HK-2 (cell line): ENCODE measurements at regions not wholly inside any gene's neighbourhood (a gene's known extent, or its start where the extent isn't known, plus 50 kb on each side); places are given as distances from the start of the nearest gene placed in this dataset.

Source experiments
- DNase-seq: peaks from one replicate; pipeline ENCODE4 v3.0.0-alpha.2; 2018; ENCODE audit not compliant: unreplicated experiment

GRCh38 chr6:164838068-164838615 is 471.3 kb downstream of the C6orf118 start:
- no peak for DNase-seq

- no peak for DNase-seq
Measured at GRCh38 chr6:164836486-164836885, 472.9 kb downstream of the C6orf118 start.

- DNase-seq = no peak
Measured at GRCh38 chr6:164832410-164832809, 477.0 kb downstream of the C6orf118 start.

GRCh38 chr6:164827537-164827936 is 481.9 kb downstream of the C6orf118 start:
- no peak for DNase-seq

- no peak for DNase-seq
Measured at GRCh38 chr6:164826831-164827468, 482.5 kb downstream of the C6orf118 start.

- peak; percentile 38 for DNase-seq
Measured at GRCh38 chr6:164825386-164825785, 484.0 kb downstream of the C6orf118 start.

- DNase-seq = no peak
Measured at GRCh38 chr6:164817662-164818061, 491.7 kb downstream of the C6orf118 start.

GRCh38 chr6:164812706-164813105 is 496.7 kb downstream of the C6orf118 start:
- no peak for DNase-seq

- DNase-seq = no peak
Measured at GRCh38 chr6:164807125-164807524, 502.3 kb downstream of the C6orf118 start.

- no peak for DNase-seq
Measured at GRCh38 chr6:164795056-164795815, 514.2 kb downstream of the C6orf118 start.

GRCh38 chr6:164792666-164793065 is 516.7 kb downstream of the C6orf118 start:
- no peak for DNase-seq

- DNase-seq = no peak
Measured at GRCh38 chr6:164791498-164791897, 517.9 kb downstream of the C6orf118 start.

- no peak for DNase-seq
Measured at GRCh38 chr6:164763788-164764187, 545.6 kb downstream of the C6orf118 start.

GRCh38 chr6:164757451-164757850 is 552.0 kb downstream of the C6orf118 start:
- DNase-seq = no peak

GRCh38 chr6:164756723-164757122 is 552.7 kb downstream of the C6orf118 start:
- no peak for DNase-seq

- DNase-seq = no peak
Measured at GRCh38 chr6:164756142-164756541, 553.3 kb downstream of the C6orf118 start.

GRCh38 chr6:164753517-164753916 is 555.9 kb downstream of the C6orf118 start:
- peak; percentile 73 for DNase-seq

- DNase-seq = no peak
Measured at GRCh38 chr6:164751395-164751794, 558.0 kb downstream of the C6orf118 start.

- DNase-seq = no peak
Measured at GRCh38 chr6:164750128-164750527, 559.3 kb downstream of the C6orf118 start.

- peak; percentile 16 for DNase-seq
Measured at GRCh38 chr6:164749221-164750064, 560.0 kb downstream of the C6orf118 start.

GRCh38 chr6:164744301-164744700 is 565.1 kb downstream of the C6orf118 start:
- DNase-seq = no peak

- no peak for DNase-seq
Measured at GRCh38 chr6:164741938-164742451, 567.4 kb downstream of the C6orf118 start.
